GM12892 (cell line): ENCODE measurements at regions not wholly inside any gene's neighbourhood (a gene's known extent, or its start where the extent isn't known, plus 50 kb on each side); places are given as distances from the start of the nearest gene placed in this dataset.

Experiments
- POLR2A ChIP-seq: IDR thresholded peaks from 2 replicates; pipeline ENCODE4 v1.6.1; 2011; ENCODE audit warnings: low read depth, low read length, control low read depth
- POLR2AphosphoS5 ChIP-seq: IDR thresholded peaks from 2 replicates; pipeline ENCODE4 v1.6.1; 2011; ENCODE audit warnings: low read depth, low read length, control low read depth
- TAF1 ChIP-seq: IDR thresholded peaks from 2 replicates; pipeline ENCODE4 v1.6.1; 2011; ENCODE audit warnings: low read depth, mild to moderate bottlenecking, control low read depth, low read length, borderline replicate concordance

GRCh38 chr11:116577273-116577672 is 195.5 kb downstream of the BUD13 start:
- TF ChIP-seq POLR2A (no peak), POLR2AphosphoS5 (no peak), TAF1 (no peak)
